ENCODE measurements at regions not wholly inside any gene's neighbourhood (a gene's known extent, or its start where the extent isn't known, plus 50 kb on each side); places are given as distances from the start of the nearest gene placed in this dataset.
"Not testable (repeated sequence)": the region's sequence is repeated elsewhere in the genome, so short reads cannot be mapped to it uniquely, and the experiment has no call there.

DNA sequence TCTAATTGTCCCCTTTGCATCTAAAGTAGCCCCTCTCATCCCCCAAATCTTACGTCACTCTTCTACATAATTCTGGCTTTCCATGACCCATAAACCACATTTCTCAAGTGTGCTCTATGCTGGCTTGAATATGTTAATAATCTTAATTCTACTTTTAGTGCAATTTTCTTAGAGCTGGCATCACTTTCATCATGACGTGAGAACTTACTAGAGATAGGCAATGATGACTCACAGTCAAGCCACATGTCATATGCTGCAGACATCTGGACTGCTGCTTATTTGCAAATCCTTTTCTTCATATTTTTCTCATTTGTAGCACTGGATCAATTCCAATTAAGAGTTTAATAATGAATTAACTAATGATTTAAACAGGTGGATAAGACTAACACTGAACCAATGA is 260.7 kb upstream of the PRKCQ start:
- no peak for TF ChIP-seq ZFX (IDR thresholded peaks at IDR 0.05; ENCODE audit: borderline replicate concordance)
- TF ChIP-seq, protein P1, sequence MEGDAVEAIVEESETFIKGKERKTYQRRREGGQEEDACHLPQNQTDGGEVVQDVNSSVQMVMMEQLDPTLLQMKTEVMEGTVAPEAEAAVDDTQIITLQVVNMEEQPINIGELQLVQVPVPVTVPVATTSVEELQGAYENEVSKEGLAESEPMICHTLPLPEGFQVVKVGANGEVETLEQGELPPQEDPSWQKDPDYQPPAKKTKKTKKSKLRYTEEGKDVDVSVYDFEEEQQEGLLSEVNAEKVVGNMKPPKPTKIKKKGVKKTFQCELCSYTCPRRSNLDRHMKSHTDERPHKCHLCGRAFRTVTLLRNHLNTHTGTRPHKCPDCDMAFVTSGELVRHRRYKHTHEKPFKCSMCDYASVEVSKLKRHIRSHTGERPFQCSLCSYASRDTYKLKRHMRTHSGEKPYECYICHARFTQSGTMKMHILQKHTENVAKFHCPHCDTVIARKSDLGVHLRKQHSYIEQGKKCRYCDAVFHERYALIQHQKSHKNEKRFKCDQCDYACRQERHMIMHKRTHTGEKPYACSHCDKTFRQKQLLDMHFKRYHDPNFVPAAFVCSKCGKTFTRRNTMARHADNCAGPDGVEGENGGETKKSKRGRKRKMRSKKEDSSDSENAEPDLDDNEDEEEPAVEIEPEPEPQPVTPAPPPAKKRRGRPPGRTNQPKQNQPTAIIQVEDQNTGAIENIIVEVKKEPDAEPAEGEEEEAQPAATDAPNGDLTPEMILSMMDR (IDR thresholded peaks at IDR 0.05): no peak
- no peak overlapping the region for H3K27ac ChIP-seq

- H3K27ac ChIP-seq: no peak overlapping the region
- no peak for TF ChIP-seq ZFX (IDR thresholded peaks at IDR 0.05; ENCODE audit: borderline replicate concordance)
- TF ChIP-seq, protein P1 (IDR thresholded peaks at IDR 0.05): no peak
Observed at GRCh38 chr10:6840201-6840691, 260.2 kb upstream of the PRKCQ start.

GRCh38 chr10:6838118-6838517 is 258.0 kb upstream of the PRKCQ start:
- no peak overlapping the region for H3K27ac ChIP-seq
- TF ChIP-seq ZFX (IDR thresholded peaks at IDR 0.05; ENCODE audit: borderline replicate concordance): no peak
- TF ChIP-seq, protein P1 (IDR thresholded peaks at IDR 0.05): peak; percentile 39

DNA sequence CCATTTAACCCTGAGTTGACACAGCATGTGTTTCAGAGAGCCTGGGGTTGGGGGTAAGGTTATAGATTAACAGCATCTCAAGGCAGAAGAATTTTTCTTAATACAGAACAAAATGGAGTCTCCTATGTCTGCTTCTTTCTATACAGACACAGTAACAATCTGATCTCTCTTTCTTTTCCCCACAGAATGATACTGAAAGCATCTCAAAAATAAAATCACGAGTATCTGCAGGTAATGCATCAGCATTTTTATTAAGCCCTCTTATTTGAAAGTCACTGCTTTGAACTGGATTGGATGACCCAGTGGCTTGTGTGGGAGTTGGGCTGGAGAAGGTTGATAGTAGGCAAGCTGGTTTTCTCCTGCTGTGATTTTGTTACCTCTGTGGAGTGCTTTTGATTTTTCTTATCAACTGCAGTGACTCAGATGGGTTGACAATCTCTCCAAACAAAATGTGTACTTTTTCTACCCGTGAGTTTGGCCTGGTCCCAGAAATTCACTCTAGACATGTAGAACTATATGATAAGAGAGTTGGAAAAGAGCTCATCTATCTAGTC is 253.5 kb upstream of the PRKCQ start:
- no peak overlapping the region for H3K27ac ChIP-seq
- no peak for TF ChIP-seq ZFX (IDR thresholded peaks at IDR 0.05; ENCODE audit: borderline replicate concordance)
- TF ChIP-seq, protein P1 (IDR thresholded peaks at IDR 0.05): no peak

DNA sequence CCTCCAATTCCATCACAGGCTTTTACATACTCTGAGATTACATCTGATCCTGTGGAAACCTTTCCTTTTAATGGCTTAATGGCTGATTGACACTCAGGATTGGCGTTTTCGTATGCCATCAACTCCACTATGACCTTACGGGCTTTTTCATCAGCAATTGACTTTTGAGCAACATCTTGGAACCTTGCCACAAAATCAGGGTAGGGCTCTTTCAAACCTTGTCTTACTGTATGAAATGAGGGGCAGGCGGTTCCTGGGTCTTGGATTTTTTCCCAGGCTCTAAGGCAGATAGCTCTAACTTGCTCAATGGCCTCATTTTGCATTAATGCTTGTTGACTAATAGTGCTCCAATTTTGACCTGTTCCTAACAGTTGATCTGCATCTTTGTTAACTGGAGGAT is 250.9 kb upstream of the PRKCQ start:
- not testable (repeated sequence) for H3K27ac ChIP-seq

- H3K27ac ChIP-seq: not testable (repeated sequence)
Observed at GRCh38 chr10:6824793-6825192, 244.7 kb upstream of the PRKCQ start.

DNA sequence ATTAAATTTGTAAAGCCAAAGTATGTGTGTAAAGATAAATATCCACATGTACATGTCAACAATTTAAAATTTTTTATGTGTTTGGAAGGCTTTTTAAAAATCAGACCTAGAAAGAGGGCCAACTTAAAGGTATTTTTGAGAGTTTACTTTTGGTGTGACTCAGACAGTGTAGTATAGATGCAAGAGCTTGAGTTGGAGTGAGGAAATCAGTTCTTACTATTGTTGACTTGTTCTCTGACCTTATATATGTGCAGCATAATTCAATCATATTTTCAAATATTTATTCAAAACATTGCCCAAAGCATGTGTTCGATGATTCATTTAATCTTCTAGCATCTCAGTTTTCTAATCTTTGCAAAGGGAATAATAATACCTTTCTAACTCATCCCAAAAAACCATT is 243.7 kb upstream of the PRKCQ start:
- TF ChIP-seq, protein P1 (IDR thresholded peaks at IDR 0.05): no peak
- TF ChIP-seq ZFX (IDR thresholded peaks at IDR 0.05; ENCODE audit: borderline replicate concordance): no peak
- H3K27ac ChIP-seq: no peak overlapping the region

GRCh38 chr10:6819301-6819700 is 239.2 kb upstream of the PRKCQ start:
- no peak for TF ChIP-seq ZFX (IDR thresholded peaks at IDR 0.05; ENCODE audit: borderline replicate concordance)
- TF ChIP-seq, protein P1 (IDR thresholded peaks at IDR 0.05): no peak
- H3K27ac ChIP-seq: no peak overlapping the region
